HepG2 (cell line): ENCODE measurements at regions not wholly inside any gene's neighbourhood (a gene's known extent, or its start where the extent isn't known, plus 50 kb on each side); places are given as distances from the start of the nearest gene placed in this dataset.

Experiments used
- ATAC-seq: fragments of 200-7000 bp; cut with Tn5 transposase; 3 replicates; pipeline ENCODE4 v1.9.1; 2020; ENCODE audit warnings: mild to moderate bottlenecking, moderate library complexity
- BruUV-seq: library from RNA; stranded (reverse); fragments of 400-500 nt; replicated peaks from 2 replicates; lab custom pipeline; 2021; lab: Mats Ljungman, UMichigan
- CTCF ChIA-PET: fragments of 300-600 bp; formaldehyde crosslinking; extraction: SDS; loops from one replicate; lab custom pipeline; 2021; ENCODE audit warnings: low total read pairs, inconsistent platforms, low intra/inter-chr PET ratio; lab: Yijun Ruan, JAX
- POLR2A ChIA-PET: fragments of 350-600 bp; sonication (Branson Sonifier 250); formaldehyde crosslinking; loops from one replicate; lab custom pipeline; 2020; ENCODE audit warnings: antibody characterized with exemption, inconsistent platforms; lab: Yijun Ruan, JAX
- DNase-seq: peaks from one replicate; pipeline ENCODE4 v3.0.0-alpha.2; 2015; ENCODE audit warnings: low spot score
- FAIRE-seq: peaks from 3 replicates; lab custom pipeline; 2011; peaks lifted over from hg19 to GRCh38; lab: Jason Lieb, UNC
- H2AFZ ChIP-seq: one replicate; pipeline ENCODE4 v1.6.1; 2011; ENCODE audit warnings: low read length, inconsistent platforms
- H3K27ac ChIP-seq: fragments of 300-600 bp; 3 replicates; pipeline ENCODE4 v1.8.0; 2011; ENCODE audit warnings: mixed run types, mild to moderate bottlenecking, mixed read lengths, low read length, inconsistent platforms; ENCODE audit not compliant: insufficient read depth; ENCODE audit errors: extremely low read length
- H3K27me3 ChIP-seq, 2 experiments: fragments of 200-600 bp in 1 of 2; 2 replicates in 1 of 2; 3 replicates in 1 of 2; pipeline versions ENCODE4 v1.6.0 to v1.8.0; 2011; ENCODE audit warnings: low read length in 2 of 2, mild to moderate bottlenecking in 2 of 2, moderate library complexity in 2 of 2, inconsistent platforms in 1 of 2; ENCODE audit not compliant: insufficient read depth in 2 of 2, control insufficient read depth in 1 of 2
- H3K36me3 ChIP-seq, 2 experiments: fragments of 200-600 bp in 1 of 2; replicated peaks in 1 of 2; 2 replicates in 1 of 2; 3 replicates in 1 of 2; pipeline versions ENCODE4 v1.5.1 to v1.8.0; 2011; ENCODE audit warnings: low read length in 2 of 2, inconsistent platforms in 1 of 2; ENCODE audit not compliant: insufficient read depth in 2 of 2, control insufficient read depth in 1 of 2
- H3K4me1 ChIP-seq: 2 replicates; pipeline ENCODE4 v1.5.1; 2012; ENCODE audit warnings: low read length, inconsistent platforms; ENCODE audit not compliant: insufficient read depth
- H3K4me2 ChIP-seq: 2 replicates; pipeline ENCODE4 v1.6.0; 2011; ENCODE audit warnings: low read depth, low read length, inconsistent platforms
- H3K4me3 ChIP-seq, 3 experiments: fragments of 200-600 bp in 1 of 3; sonication (generic), shearing (Covaris generic) in 1 of 3; replicated peaks in 1 of 3; 2 replicates each; pipeline ENCODE4 v1.5.1; 2011 to 2016; ENCODE audit warnings: low read length in 3 of 3, inconsistent platforms in 2 of 3, low read depth in 2 of 3, mild to moderate bottlenecking in 2 of 3, control low read depth in 1 of 3, mixed read lengths in 1 of 3; ENCODE audit not compliant: insufficient read depth in 1 of 3
- H3K79me2 ChIP-seq: one replicate; pipeline ENCODE4 v1.6.1; 2011; ENCODE audit warnings: low read length, inconsistent platforms; ENCODE audit not compliant: insufficient read depth
- H3K9ac ChIP-seq: 2 replicates; pipeline ENCODE4 v1.6.0; 2011; ENCODE audit warnings: mild to moderate bottlenecking, low read depth, low read length, inconsistent platforms; ENCODE audit not compliant: insufficient read depth
- H3K9me3 ChIP-seq: 2 replicates; pipeline ENCODE4 v1.5.1; 2012; ENCODE audit warnings: mild to moderate bottlenecking, low read length
- H4K20me1 ChIP-seq: 2 replicates; pipeline ENCODE4 v1.6.0; 2011; ENCODE audit warnings: inconsistent platforms, mild to moderate bottlenecking, low read length, moderate library complexity; ENCODE audit not compliant: insufficient read depth
- ARID2 ChIP-seq: sonication (generic); formaldehyde crosslinking; IDR thresholded peaks from 2 replicates; pipeline ENCODE4 v1.8.1; 2022; ENCODE audit warnings: mild to moderate bottlenecking, missing genetic modification reagents, borderline replicate concordance
- BRCA1 ChIP-seq: sonication (generic); formaldehyde crosslinking; IDR thresholded peaks from 2 replicates; pipeline ENCODE4 v1.4.0; 2020; ENCODE audit warnings: missing genetic modification reagents
- DNMT3B ChIP-seq: conservative IDR thresholded peaks from 2 replicates; pipeline ENCODE4 v1.6.1; 2016; ENCODE audit warnings: missing biosample characterization, control low read depth
- DR1 ChIP-seq: sonication (generic); formaldehyde crosslinking; IDR thresholded peaks from 2 replicates; pipeline ENCODE4 v1.8.0; 2021; ENCODE audit warnings: mild to moderate bottlenecking, missing genetic modification reagents, inconsistent platforms
- KDM6A ChIP-seq: IDR thresholded peaks from 2 replicates; pipeline ENCODE4 v1.6.1; 2016; ENCODE audit warnings: low read depth
- KLF6 ChIP-seq: IDR thresholded peaks from 2 replicates; pipeline ENCODE4 v1.8.0; 2016; ENCODE audit warnings: missing biosample characterization, missing genetic modification reagents
- MAFF ChIP-seq: IDR thresholded peaks from 2 replicates; pipeline ENCODE4 v1.6.1; 2011; ENCODE audit warnings: low read depth, low read length, improper control_type of control experiment
- RNF2 ChIP-seq: fragments of 450-650 bp; conservative IDR thresholded peaks from 2 replicates; pipeline ENCODE4 v1.6.1; 2016; ENCODE audit warnings: low read depth
- TEAD3 ChIP-seq: optimal IDR thresholded peaks from 2 replicates; pipeline ENCODE3; 2016; ENCODE audit warnings: borderline replicate concordance
- TOPORS ChIP-seq: sonication (generic); formaldehyde crosslinking; IDR thresholded peaks from 2 replicates; pipeline ENCODE4 v1.8.0; 2023; ENCODE audit warnings: mild to moderate bottlenecking, missing genetic modification reagents
- ZKSCAN8 ChIP-seq: IDR thresholded peaks from 2 replicates; pipeline ENCODE4 v1.6.1; 2016; ENCODE audit warnings: borderline replicate concordance, missing genetic modification reagents, missing compliant biosample characterization
- ZNF205 ChIP-seq: IDR thresholded peaks from 2 replicates; pipeline ENCODE4 v1.6.1; 2018; ENCODE audit warnings: missing biosample characterization, missing genetic modification reagents
- ZNF337 ChIP-seq: sonication (generic); formaldehyde crosslinking; IDR thresholded peaks from 2 replicates; pipeline ENCODE4 v1.5.1; 2020; ENCODE audit warnings: missing genetic modification reagents, low read depth, mild to moderate bottlenecking, borderline replicate concordance
- ZNF549 ChIP-seq: sonication (generic); formaldehyde crosslinking; IDR thresholded peaks from 2 replicates; pipeline ENCODE4 v1.5.0; 2020; ENCODE audit warnings: missing genetic modification reagents
- ZNF552 ChIP-seq: sonication (generic); formaldehyde crosslinking; IDR thresholded peaks from 2 replicates; pipeline ENCODE4 v1.9.0; 2022; ENCODE audit warnings: missing genetic modification reagents, mild to moderate bottlenecking, borderline replicate concordance
- ZNF563 ChIP-seq: sonication (generic); formaldehyde crosslinking; IDR thresholded peaks from 2 replicates; pipeline ENCODE4 v1.8.0; 2022; ENCODE audit warnings: mild to moderate bottlenecking, moderate library complexity, missing genetic modification reagents
- ZNF790 ChIP-seq: sonication (generic); formaldehyde crosslinking; IDR thresholded peaks from 2 replicates; pipeline ENCODE4 v1.8.0; 2022; ENCODE audit warnings: missing genetic modification reagents, mild to moderate bottlenecking, borderline replicate concordance
- ZNF891 ChIP-seq: sonication (generic); formaldehyde crosslinking; IDR thresholded peaks from 2 replicates; pipeline ENCODE4 v1.5.0; 2020; ENCODE audit warnings: mild to moderate bottlenecking, missing genetic modification reagents
- ZSCAN31 ChIP-seq: sonication (generic); formaldehyde crosslinking; IDR thresholded peaks from 2 replicates; pipeline ENCODE4 v1.5.0; 2020; ENCODE audit warnings: low read depth, mild to moderate bottlenecking, missing genetic modification reagents
- WGBS: methylation state at CpG from one replicate; pipeline ENCODE4 v1.1.6; 2017; ENCODE audit warnings: low lambda C conversion rate; 5-methylcytosine and 5-hydroxymethylcytosine counted together
- in situ Hi-C: cut with HindIII; loops from 2 replicates; pipeline ENCODE4 v1.10.0; 2017; ENCODE audit warnings: low pct_unique_long_range_greater_than_20kb; ENCODE audit not compliant: extremely low pct_ligation_motif_present
- intact Hi-C: fragments of 100-400 bp; cut with micrococcal nuclease; formaldehyde crosslinking; loops from one replicate; pipeline ENCODE4 v1.10.0; 2022; ENCODE audit not compliant: unreplicated experiment

GRCh38 chr2:83331810-83332209 is 1127.3 kb downstream of the SUCLG1 start (continued):
- TF ChIP-seq ZNF549 (CRISPR knock-in tag) = no peak
- no peak for TF ChIP-seq TEAD3 (CRISPR knock-in tag)
- no peak for TF ChIP-seq ZNF552 (CRISPR knock-in tag)
- no peak for TF ChIP-seq ZSCAN31 (CRISPR knock-in tag)
- no peak for TF ChIP-seq KDM6A (CRISPR knock-in tag)
- TF ChIP-seq ZNF790 = no peak
- TF ChIP-seq ZNF337 (CRISPR knock-in tag) = no peak
- TF ChIP-seq ZNF205 (CRISPR knock-in tag) = no peak
- no peak for TF ChIP-seq KLF6 (CRISPR knock-in tag)
- TF ChIP-seq, all 625 proteins: peak for 0

GRCh38 chr2:83323038-83323437 is 1136.0 kb downstream of the SUCLG1 start:
- peaks cover 78% of the 10 kb centered on the region for H3K9me3 ChIP-seq
- TF ChIP-seq ZNF563 (CRISPR knock-in tag) = no peak
- TF ChIP-seq BRCA1 = no peak
- no peak for TF ChIP-seq ZNF891 (CRISPR knock-in tag)
- no peak for TF ChIP-seq ARID2
- TF ChIP-seq MAFF = no peak
- TF ChIP-seq RNF2 = no peak
- TF ChIP-seq DR1 (CRISPR knock-in tag) = no peak
- no peak for TF ChIP-seq ZKSCAN8
- TF ChIP-seq TOPORS (CRISPR knock-in tag) = no peak
- no peak for TF ChIP-seq DNMT3B
- FAIRE-seq (no peak), ATAC-seq (no peak), DNase-seq (no peak)
- H3K79me2 ChIP-seq = no peaks in the 10 kb centered on the region
- POLR2A ChIA-PET = no interaction called here
- H3K36me3 ChIP-seq = no peaks in the 10 kb centered on the region
- H4K20me1 ChIP-seq = no peaks in the 10 kb centered on the region
- H3K4me2 ChIP-seq = no peak overlapping the region
- CTCF ChIA-PET = no interaction called here
- no peaks in the 10 kb centered on the region for H3K4me1 ChIP-seq
- H3K9ac ChIP-seq = no peak overlapping the region
- in situ Hi-C loops = no loop called here
- H3K4me3 ChIP-seq = no peak overlapping the region
- no peaks in the 10 kb centered on the region for H3K27me3 ChIP-seq
- H2AFZ ChIP-seq = no peak overlapping the region
- no TSS peak for BruUV-seq
- intact Hi-C loops = no loop called here
- H3K27ac ChIP-seq = no peak overlapping the region
- whole genome bisulfite sequencing = 0% methylated on average over 1 of the region's 1 CpG
